ENCODE measurements at regions not wholly inside any gene's neighbourhood (a gene's known extent, or its start where the extent isn't known, plus 50 kb on each side); places are given as distances from the start of the nearest gene placed in this dataset.
"Not testable (repeated sequence)": the region's sequence is repeated elsewhere in the genome, so short reads cannot be mapped to it uniquely, and the experiment has no call there.

DNA sequence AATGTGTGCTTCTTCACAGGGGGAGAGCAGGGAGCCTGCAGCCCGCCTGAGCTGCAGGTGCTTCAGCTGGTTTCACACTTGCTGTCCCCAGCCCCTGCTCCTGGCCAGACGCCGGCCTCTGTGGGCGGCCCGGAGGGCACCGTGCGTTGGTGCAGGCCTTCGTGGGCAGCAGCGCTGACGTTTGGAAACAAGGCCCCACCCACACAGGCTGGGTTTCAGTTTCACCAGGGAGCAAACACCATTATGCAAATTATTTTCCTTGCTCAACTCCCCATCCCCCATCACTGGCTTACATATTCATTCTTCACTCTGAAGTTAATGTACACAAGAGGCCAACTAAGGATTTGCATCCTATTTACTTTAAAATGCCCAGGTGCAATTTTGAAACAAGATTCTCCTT lies 343.2 kb downstream of the BCL2L11 start:
- DNase-seq (ENCODE audit: low read depth in 3 of 3, low spot score in 1 of 3) = not testable (repeated sequence)

- not testable (repeated sequence) for DNase-seq (ENCODE audit: low read depth in 3 of 3, low spot score in 1 of 3)
Measured at GRCh38 chr2:111464367-111464766, 343.7 kb downstream of the BCL2L11 start.

- not testable (repeated sequence) for DNase-seq (ENCODE audit: low read depth in 3 of 3, low spot score in 1 of 3)
Measured at GRCh38 chr2:111465521-111465920, 344.8 kb downstream of the BCL2L11 start.

DNA sequence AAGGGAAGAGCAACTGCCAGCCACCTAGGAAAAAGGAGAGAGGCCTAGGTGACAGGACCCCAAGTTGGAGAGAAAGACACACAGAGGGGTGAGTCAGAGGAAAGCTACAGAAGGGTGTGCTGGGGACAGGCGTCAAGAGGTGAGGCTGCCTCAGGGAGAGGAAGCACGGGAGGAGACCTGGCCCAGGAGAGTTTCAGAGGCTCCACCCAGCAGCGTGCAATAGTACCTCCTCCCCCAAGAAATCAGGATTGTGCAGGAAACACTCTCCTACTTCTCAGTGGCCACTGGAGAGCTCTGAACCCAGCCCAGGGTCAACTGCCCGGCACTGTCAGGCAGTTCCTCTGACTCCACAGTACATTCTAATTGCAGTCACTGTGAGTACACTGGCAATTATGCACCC lies 346.0 kb downstream of the BCL2L11 start:
- not testable (repeated sequence) for DNase-seq (ENCODE audit: low read depth in 3 of 3, low spot score in 1 of 3)

- DNase-seq (ENCODE audit: low read depth in 3 of 3, low spot score in 1 of 3) = not testable (repeated sequence)
Measured at GRCh38 chr2:111470924-111471323, 350.2 kb downstream of the BCL2L11 start.

GRCh38 chr2:111471791-111472530 lies 351.2 kb downstream of the BCL2L11 start:
- not testable (repeated sequence) for DNase-seq (ENCODE audit: low read depth in 3 of 3, low spot score in 1 of 3)

- not testable (repeated sequence) for DNase-seq (ENCODE audit: low read depth in 3 of 3, low spot score in 1 of 3)
Measured at GRCh38 chr2:111472844-111473403, 352.2 kb downstream of the BCL2L11 start.

GRCh38 chr2:111473522-111473921 lies 352.8 kb downstream of the BCL2L11 start:
- DNase-seq (ENCODE audit: low read depth in 3 of 3, low spot score in 1 of 3) = not testable (repeated sequence)

DNA sequence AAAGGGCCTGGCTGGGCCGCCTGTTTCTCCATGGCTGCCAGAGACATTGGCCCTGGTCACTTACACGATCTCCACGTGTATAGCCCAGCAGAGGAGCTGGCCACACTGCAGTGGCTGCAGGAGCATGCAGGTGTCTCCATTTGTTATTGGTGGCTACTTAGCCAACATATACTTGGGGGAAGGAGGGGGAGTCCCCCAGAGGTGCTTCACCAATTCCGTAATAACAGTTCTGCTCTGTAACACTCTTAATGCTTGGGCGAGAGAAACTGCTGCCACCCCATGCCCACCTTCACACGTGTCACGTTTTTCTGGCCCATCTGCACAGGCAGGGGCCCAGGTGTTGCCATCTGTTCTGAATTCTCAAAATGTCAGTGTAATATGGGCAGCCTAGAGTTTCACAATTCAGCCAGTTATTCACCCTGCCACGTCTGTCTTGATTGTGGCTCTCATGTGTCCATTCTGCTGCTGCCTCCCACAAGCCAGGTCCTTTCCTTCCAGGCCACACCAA lies 353.5 kb downstream of the BCL2L11 start:
- not testable (repeated sequence) for DNase-seq (ENCODE audit: low read depth in 3 of 3, low spot score in 1 of 3)

GRCh38 chr2:111478335-111478734 lies 357.6 kb downstream of the BCL2L11 start:
- not testable (repeated sequence) for DNase-seq (ENCODE audit: low read depth in 3 of 3, low spot score in 1 of 3)

DNA sequence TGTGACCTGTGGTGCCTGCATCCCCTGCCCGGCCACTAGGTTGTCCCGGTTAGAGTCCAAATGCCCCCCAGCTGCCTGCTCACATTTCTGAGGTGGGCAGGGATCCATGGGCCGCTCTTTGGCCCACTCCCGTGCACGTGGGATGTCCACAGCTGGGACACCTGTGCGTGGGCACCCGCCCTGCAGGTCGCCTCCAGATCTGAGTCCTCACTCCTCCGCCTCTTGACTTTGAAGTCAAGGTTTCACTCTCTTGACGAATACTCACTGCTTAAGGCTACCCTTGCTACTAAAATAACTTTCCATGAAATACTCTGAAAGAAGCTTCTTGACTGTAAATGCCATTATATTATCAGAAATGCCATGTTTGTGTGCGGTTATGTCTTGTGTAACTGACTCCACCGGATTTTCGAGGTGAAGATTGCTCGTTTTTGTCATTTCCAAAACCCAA lies 358.2 kb downstream of the BCL2L11 start:
- not testable (repeated sequence) for DNase-seq (ENCODE audit: low read depth in 3 of 3, low spot score in 1 of 3)

GRCh38 chr2:111480016-111480625 lies 359.4 kb downstream of the BCL2L11 start:
- DNase-seq (ENCODE audit: low read depth in 3 of 3, low spot score in 1 of 3) = not testable (repeated sequence)

DNA sequence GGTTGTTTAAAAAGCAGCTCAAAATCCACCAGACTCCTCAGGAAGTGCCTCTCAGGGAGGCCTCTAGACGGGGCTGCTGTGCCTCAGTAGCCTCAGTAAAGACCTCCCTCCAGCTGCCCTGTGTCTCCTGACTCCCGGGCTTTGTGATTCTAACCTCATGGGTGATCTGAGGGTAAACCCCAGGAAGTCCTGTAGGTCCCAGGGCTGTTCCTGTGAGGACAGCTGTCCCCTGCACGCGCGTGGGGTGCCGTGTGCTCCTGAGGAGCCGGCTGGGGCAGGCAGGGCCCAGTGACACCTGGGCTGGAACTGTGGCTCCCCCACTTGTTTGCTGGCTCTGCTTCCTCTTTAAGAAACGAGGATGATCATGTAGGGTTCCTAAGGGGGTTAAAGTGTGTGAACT lies 359.9 kb downstream of the BCL2L11 start:
- DNase-seq (ENCODE audit: low read depth in 3 of 3, low spot score in 1 of 3) = not testable (repeated sequence)

DNA sequence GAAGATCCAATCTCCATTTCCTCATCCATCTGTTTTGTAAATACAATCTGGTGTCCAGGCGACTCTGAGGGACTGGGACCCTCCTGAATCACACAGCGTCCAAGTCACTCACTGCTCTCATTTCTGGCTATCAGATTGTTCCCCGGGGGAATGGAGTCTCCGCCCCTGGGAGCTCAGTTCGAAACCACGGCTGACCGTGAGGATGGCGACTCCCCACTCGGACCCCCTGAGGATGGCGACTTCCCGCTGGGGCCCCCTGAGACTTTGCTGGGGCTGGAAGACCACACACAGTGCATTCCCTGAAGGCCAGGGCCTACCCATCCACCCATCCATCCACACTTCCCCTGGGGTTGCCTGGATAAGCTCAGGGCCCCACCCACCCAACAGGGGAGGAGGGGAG lies 360.5 kb downstream of the BCL2L11 start:
- not testable (repeated sequence) for DNase-seq (ENCODE audit: low read depth in 3 of 3, low spot score in 1 of 3)

- DNase-seq (ENCODE audit: low read depth in 3 of 3, low spot score in 1 of 3) = not testable (repeated sequence)
Measured at GRCh38 chr2:111482987-111483679, 362.4 kb downstream of the BCL2L11 start.

- DNase-seq (ENCODE audit: low read depth in 3 of 3, low spot score in 1 of 3) = not testable (repeated sequence)
Measured at GRCh38 chr2:111484097-111484496, 363.4 kb downstream of the BCL2L11 start.

GRCh38 chr2:111485895-111486294 lies 365.2 kb downstream of the BCL2L11 start:
- not testable (repeated sequence) for DNase-seq (ENCODE audit: low read depth in 3 of 3, low spot score in 1 of 3)

DNA sequence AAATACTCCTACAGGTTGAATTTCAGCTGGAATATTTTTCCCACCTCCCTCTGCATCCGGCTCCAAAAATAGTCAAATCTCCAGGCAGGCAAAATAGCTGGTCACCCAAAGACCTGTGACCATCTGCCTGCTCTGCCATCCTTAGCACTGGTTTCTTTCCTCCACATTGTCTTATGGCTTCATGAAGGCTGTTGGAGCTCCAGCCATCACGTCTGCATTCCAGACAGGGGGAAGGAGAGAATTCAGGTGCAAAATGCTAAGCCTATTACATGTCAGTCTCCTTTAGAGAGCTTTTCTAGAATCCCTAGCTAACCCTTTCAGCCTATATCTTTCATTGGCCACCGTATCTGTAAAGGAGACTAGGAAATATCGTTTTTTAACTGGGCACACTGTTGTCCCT lies 367.7 kb downstream of the BCL2L11 start:
- DNase-seq (ENCODE audit: low read depth in 3 of 3, low spot score in 1 of 3) = not testable (repeated sequence)

GRCh38 chr2:111489460-111489859 lies 368.7 kb downstream of the BCL2L11 start:
- not testable (repeated sequence) for DNase-seq (ENCODE audit: low read depth in 3 of 3, low spot score in 1 of 3)

- DNase-seq (ENCODE audit: low read depth in 3 of 3, low spot score in 1 of 3) = not testable (repeated sequence)
Measured at GRCh38 chr2:111491181-111491580, 370.5 kb downstream of the BCL2L11 start.

GRCh38 chr2:111491614-111492013 lies 370.9 kb downstream of the BCL2L11 start:
- not testable (repeated sequence) for DNase-seq (ENCODE audit: low read depth in 3 of 3, low spot score in 1 of 3)
